ENCODE measurements at regions not wholly inside any gene's neighbourhood (a gene's known extent, or its start where the extent isn't known, plus 50 kb on each side); places are given as distances from the start of the nearest gene placed in this dataset.

DNA sequence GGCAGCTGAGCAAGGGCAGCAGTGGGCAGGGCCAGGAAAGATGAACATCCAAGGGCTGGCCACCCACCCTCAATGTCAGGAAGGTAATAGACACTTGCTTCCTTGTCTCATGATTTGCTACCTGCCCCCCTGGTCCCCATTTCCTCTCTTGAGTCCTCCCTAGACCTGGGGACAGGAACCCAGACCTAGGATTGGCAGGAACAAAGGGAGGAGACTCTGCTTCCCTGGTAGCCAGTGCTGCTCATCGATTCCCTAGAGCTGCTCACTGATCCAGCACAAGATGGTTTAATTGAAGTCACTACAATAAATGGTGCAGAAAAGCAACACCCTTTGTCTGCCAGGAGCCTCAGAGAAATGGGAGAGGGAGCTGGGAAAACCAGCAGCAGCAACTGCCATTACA lies 67.8 kb upstream of the CHST1 start:
- H2BK5ac ChIP-seq (ENCODE audit: insufficient read length, low read length) = no peak overlapping the region
- H3K4me3 Mint-ChIP-seq = no peak overlapping the region
- peaks cover 2 to 8% of the 10 kb centered on the region in 2 experiments; a peak in 3 of 4 replicates for H3K4me1 Mint-ChIP-seq
- no peak overlapping the region for H3K14ac ChIP-seq (ENCODE audit: insufficient read depth, low read length)
- no peak overlapping the region for H4K8ac ChIP-seq (replicated peaks; ENCODE audit: insufficient read length, low read depth, low read length)
- H2BK12ac ChIP-seq (ENCODE audit: insufficient read length, low read depth, low read length) = no peak overlapping the region
- no peak overlapping the region for H2BK120ac ChIP-seq (ENCODE audit: low read depth, low read length, poor library complexity, severe bottlenecking)
- H3K23me2 ChIP-seq (ENCODE audit: insufficient read length, low read depth, low read length, poor library complexity, severe bottlenecking) = no peaks in the 10 kb centered on the region
- H3K27ac ChIP-seq (ENCODE audit: insufficient read length, low read depth, low read length) = no peak overlapping the region
- H3K79me2 ChIP-seq (ENCODE audit: insufficient read depth, low read length) = no peaks in the 10 kb centered on the region
- no peak for TF ChIP-seq CTCF (conservative IDR thresholded peaks at IDR 0.05)
- DNase-seq = no peak
- H2AFZ ChIP-seq (ENCODE audit: low read length) = no peak overlapping the region
- peaks cover 15% of the 10 kb centered on the region for H3K27me3 Mint-ChIP-seq (ENCODE audit: low read depth)
- no peaks in the 10 kb centered on the region for H4K20me1 ChIP-seq (ENCODE audit: control insufficient read depth, insufficient read depth, insufficient read length)
- H3K27me3 ChIP-seq (ENCODE audit: insufficient read depth, low read length) = no peaks in the 10 kb centered on the region
- no peak overlapping the region for H3K18ac ChIP-seq (ENCODE audit: insufficient read length, low read depth, low read length)
- H3K9me3 ChIP-seq (ENCODE audit: control insufficient read depth, low read depth, low read length) = no peaks in the 10 kb centered on the region
- no peak overlapping the region for H3K9ac ChIP-seq (ENCODE audit: extremely low read depth, insufficient read length, low read length)
- no CpG with 5 or more reads among the region's 1 CpG for WGBS (ENCODE audit: extremely low coverage, insufficient read length, low lambda C conversion rate)
- H3K4ac ChIP-seq (ENCODE audit: low read depth, low read length) = no peak overlapping the region
- H4K5ac ChIP-seq (ENCODE audit: insufficient read length, low read depth, low read length) = no peak overlapping the region
- H2BK20ac ChIP-seq (ENCODE audit: low read depth, low read length, poor library complexity, severe bottlenecking) = no peak overlapping the region
- no peaks in the 10 kb centered on the region; the same call in 1 of the 2 replicates for H3K4me1 ChIP-seq (ENCODE audit: insufficient read depth, low read length)
- H3K4me2 ChIP-seq (ENCODE audit: insufficient read depth, insufficient read length, low read length) = no peak overlapping the region
- H2AK5ac ChIP-seq (ENCODE audit: insufficient read length, low read length) = no peak overlapping the region
- no peak overlapping the region for H3K27ac Mint-ChIP-seq
- H3K36me3 Mint-ChIP-seq (ENCODE audit: insufficient read depth in 1 of 3, low read depth in 3 of 3) = peaks cover 0 to 13% (median 4%) of the 10 kb centered on the region in 3 experiments; a peak in 4 of 7 replicates
- no peaks in the 10 kb centered on the region for H3K79me1 ChIP-seq (ENCODE audit: insufficient read depth, low read depth, low read length, poor library complexity, severe bottlenecking)
- H3K9me3 Mint-ChIP-seq = peaks cover 9 to 12% of the 10 kb centered on the region in 2 experiments
- no peak overlapping the region for H2BK15ac ChIP-seq (ENCODE audit: low read depth, low read length)
- no peak overlapping the region for H4K91ac ChIP-seq (ENCODE audit: insufficient read length, low read depth, low read length)
- H3K56ac ChIP-seq (ENCODE audit: insufficient read length, low read depth, low read length) = no peak overlapping the region
- no peak overlapping the region for H3K23ac ChIP-seq (ENCODE audit: insufficient read length, low read depth, low read length)
- H3T11ph ChIP-seq (ENCODE audit: low read length) = no peak overlapping the region

All from H9 (cell line).